ENCODE measurements at regions not wholly inside any gene's neighbourhood (a gene's known extent, or its start where the extent isn't known, plus 50 kb on each side); places are given as distances from the start of the nearest gene placed in this dataset.

DNA sequence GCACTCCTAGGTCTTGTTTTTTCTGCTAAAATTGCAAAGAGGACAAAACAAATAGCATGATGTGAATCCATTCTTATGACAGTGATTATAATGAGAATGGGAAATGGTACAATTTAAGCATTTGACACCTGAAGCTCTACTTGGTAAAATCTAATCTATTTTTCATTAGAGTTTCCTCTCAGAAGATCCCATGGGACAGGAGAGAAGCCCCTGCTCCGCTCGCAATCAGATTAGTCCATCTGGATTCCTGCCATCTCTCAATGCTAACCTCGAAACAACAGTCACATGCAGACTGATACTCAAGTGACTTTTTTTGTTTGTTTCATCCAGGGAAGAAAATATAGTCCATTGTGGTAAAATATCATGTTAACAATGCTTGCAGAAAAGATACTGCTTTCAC is 107.4 kb upstream of the TOM1L1 start:
- no peak for TF ChIP-seq EZH2 (IDR thresholded peaks at IDR 0.05)
- no peak for TF ChIP-seq POLR2AphosphoS5 (IDR thresholded peaks at IDR 0.05; ENCODE audit: borderline replicate concordance, low read depth, low read length)

Data from SK-N-MC (cell line).